Gastroesophageal sphincter (tissue), 3 donors: ENCODE measurements at regions not wholly inside any gene's neighbourhood (a gene's known extent, or its start where the extent isn't known, plus 50 kb on each side); places are given as distances from the start of the nearest gene placed in this dataset.
"Not testable (repeated sequence)": the region's sequence is repeated elsewhere in the genome, so short reads cannot be mapped to it uniquely, and the experiment has no call there.

Source experiments
- CTCF ChIP-seq, 4 experiments: fragments of 200-600 bp in 2 of 4; fragments of 450-650 bp in 2 of 4; sonication (generic) in 1 of 4; IDR thresholded peaks; one replicate each; pipeline ENCODE4 v1.5.1; 2017 to 2019; ENCODE audit warnings: antibody characterized with exemption in 4 of 4, mild to moderate bottlenecking in 2 of 4, moderate library complexity in 2 of 4
- EP300 ChIP-seq: sonication (generic); formaldehyde crosslinking; IDR thresholded peaks from one replicate; pipeline ENCODE4 v1.6.1; 2017; ENCODE audit warnings: antibody characterized with exemption, mild to moderate bottlenecking
- POLR2A ChIP-seq, 2 donors: fragments of 450-650 bp; IDR thresholded peaks; one replicate each; pipeline ENCODE4 v1.6.1; 2017; ENCODE audit warnings: antibody characterized with exemption in 2 of 2, mild to moderate bottlenecking in 2 of 2, moderate library complexity in 1 of 2
- POLR2AphosphoS5 ChIP-seq: sonication (generic); formaldehyde crosslinking; IDR thresholded peaks from one replicate; pipeline ENCODE4 v1.6.1; 2017; ENCODE audit warnings: antibody characterized with exemption

DNA sequence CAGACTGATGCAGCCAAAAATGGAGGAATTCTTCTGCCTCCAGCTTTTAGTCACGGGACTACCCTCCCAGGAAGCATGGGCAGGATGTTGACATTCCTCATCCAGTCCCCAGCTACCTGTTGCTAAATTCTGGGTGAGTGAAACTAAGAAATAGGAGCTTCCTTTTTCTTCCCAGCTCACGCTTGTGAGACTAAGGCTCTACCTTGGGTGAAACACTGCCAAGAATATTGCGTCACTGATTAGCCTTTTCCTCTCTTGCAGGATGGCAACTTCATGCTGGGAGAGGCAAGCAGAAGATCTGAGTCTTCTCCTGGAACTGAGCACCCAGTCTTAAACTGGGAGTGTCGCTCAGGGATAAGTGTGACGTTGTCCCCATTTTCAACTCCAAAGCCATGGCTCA lies 59.7 kb downstream of the RNU2-63P start:
- not testable (repeated sequence) for TF ChIP-seq CTCF (IDR thresholded peaks at IDR 0.05); EP300; POLR2A (IDR thresholded peaks at IDR 0.05); POLR2AphosphoS5
